Mammary epithelial cell (primary cell): ENCODE measurements at regions not wholly inside any gene's neighbourhood (a gene's known extent, or its start where the extent isn't known, plus 50 kb on each side); places are given as distances from the start of the nearest gene placed in this dataset.
"Not testable (repeated sequence)": the region's sequence is repeated elsewhere in the genome, so short reads cannot be mapped to it uniquely, and the experiment has no call there.

Source experiments
- CTCF ChIP-seq, 2 donors: IDR thresholded peaks in 1 of 2; conservative IDR thresholded peaks in 1 of 2; 2 replicates each; pipeline ENCODE4 v1.5.1; 2011 to 2012; ENCODE audit warnings: inconsistent platforms in 2 of 2, low read length in 2 of 2, mild to moderate bottlenecking in 2 of 2, control low read depth in 1 of 2, low read depth in 1 of 2; ENCODE audit not compliant: insufficient read depth in 1 of 2; ENCODE audit errors: extremely low read depth in 1 of 2
- EZH2 ChIP-seq: IDR thresholded peaks from 2 replicates; pipeline ENCODE4 v1.6.1; 2012; ENCODE audit warnings: low read length, inconsistent platforms, borderline replicate concordance

GRCh38 chr18:14612422-14612821 lies 69.0 kb upstream of the POTEC start:
- TF ChIP-seq CTCF (conservative IDR thresholded peaks at IDR 0.05 in 1 of 2, IDR thresholded peaks at IDR 0.05 in 1 of 2; ENCODE audit: extremely low read depth in 1 of 2, insufficient read depth in 1 of 2, low read depth in 1 of 2, low read length in 2 of 2); EZH2: not testable (repeated sequence)
